Superior temporal gyrus (tissue), 1 donor: ENCODE measurements at regions not wholly inside any gene's neighbourhood (a gene's known extent, or its start where the extent isn't known, plus 50 kb on each side); places are given as distances from the start of the nearest gene placed in this dataset.
"Not testable (repeated sequence)": the region's sequence is repeated elsewhere in the genome, so short reads cannot be mapped to it uniquely, and the experiment has no call there.

Experiments
- DNase-seq: peaks from one replicate; pipeline ENCODE4 v3.0.0-alpha.2; 2016; ENCODE audit errors: extremely low spot score

- no peak for DNase-seq
Observed at GRCh38 chr6:115873901-115874300, 186.8 kb downstream of the FRK start.

- no peak for DNase-seq
Observed at GRCh38 chr6:115870464-115870863, 190.2 kb downstream of the FRK start.

- DNase-seq = no peak
Observed at GRCh38 chr6:115865914-115866313, 194.8 kb downstream of the FRK start.

GRCh38 chr6:115863211-115863610 lies 197.5 kb downstream of the FRK start:
- no peak for DNase-seq

GRCh38 chr6:115861658-115862057 lies 199.0 kb downstream of the FRK start:
- DNase-seq = not testable (repeated sequence)

- DNase-seq = not testable (repeated sequence)
Observed at GRCh38 chr6:115859577-115859976, 201.1 kb downstream of the FRK start.

GRCh38 chr6:115854866-115855665 lies 205.6 kb downstream of the FRK start:
- no peak for DNase-seq

GRCh38 chr6:115847671-115848070 lies 213.0 kb downstream of the FRK start:
- no peak for DNase-seq

GRCh38 chr6:115843945-115844344 lies 216.7 kb downstream of the FRK start:
- no peak for DNase-seq

GRCh38 chr6:115842338-115842737 lies 218.4 kb downstream of the FRK start:
- DNase-seq = no peak

GRCh38 chr6:115839583-115840181 lies 221.0 kb downstream of the FRK start:
- no peak for DNase-seq

GRCh38 chr6:115838763-115839401 lies 221.8 kb downstream of the FRK start:
- no peak for DNase-seq

GRCh38 chr6:115838216-115838615 lies 222.5 kb downstream of the FRK start:
- no peak for DNase-seq

GRCh38 chr6:115836374-115836773 lies 224.3 kb downstream of the FRK start:
- DNase-seq = not testable (repeated sequence)

- no peak for DNase-seq
Observed at GRCh38 chr6:115835314-115835713, 225.4 kb downstream of the FRK start.

GRCh38 chr6:115834542-115834941 lies 226.1 kb downstream of the FRK start:
- DNase-seq = not testable (repeated sequence)

GRCh38 chr6:115832786-115833185 lies 227.9 kb downstream of the FRK start:
- no peak for DNase-seq

GRCh38 chr6:115832186-115832585 lies 228.5 kb downstream of the FRK start:
- no peak for DNase-seq

GRCh38 chr6:115830895-115831294 lies 229.8 kb downstream of the FRK start:
- no peak for DNase-seq

- no peak for DNase-seq
Observed at GRCh38 chr6:115821798-115822197, 238.9 kb downstream of the FRK start.

GRCh38 chr6:115819506-115819905 lies 241.2 kb downstream of the FRK start:
- no peak for DNase-seq

- DNase-seq = no peak
Observed at GRCh38 chr6:115817161-115817560, 243.5 kb downstream of the FRK start.

GRCh38 chr6:115814907-115815306 lies 245.8 kb downstream of the FRK start:
- DNase-seq = no peak
